B cell (primary cell): ENCODE measurements at regions not wholly inside any gene's neighbourhood (a gene's known extent, or its start where the extent isn't known, plus 50 kb on each side); places are given as distances from the start of the nearest gene placed in this dataset.

ENCODE experiments used
- ATAC-seq: fragments of 200-7000 bp; cut with Tn5 transposase; one replicate; pipeline ENCODE4 v1.10.0; 2021; ENCODE audit warnings: low read depth, mild to moderate bottlenecking, moderate number of reproducible peaks, moderate library complexity
- CTCF ChIA-PET: fragments of 350-600 bp; sonication (Branson Sonifier 250); formaldehyde crosslinking; loops from one replicate; lab custom pipeline; 2021; ENCODE audit warnings: antibody characterized with exemption, inconsistent platforms; lab: Charles Lee
- POLR2A ChIA-PET: fragments of 350-600 bp; sonication (Branson Sonifier 250); formaldehyde crosslinking; loops from one replicate; lab custom pipeline; 2021; ENCODE audit warnings: antibody characterized with exemption; lab: Charles Lee
- DNase-seq: peaks from one replicate; pipeline ENCODE4 v3.0.0; 2013
- H2AFZ ChIP-seq: 2 replicates; pipeline ENCODE4 v1.6.1; 2012; ENCODE audit warnings: mild to moderate bottlenecking, low read depth, low read length; ENCODE audit not compliant: insufficient read depth, poor library complexity, severe bottlenecking
- H3K27ac ChIP-seq, 2 donors: 1 replicate in 1 of 2; 2 replicates in 1 of 2; pipeline ENCODE4 v1.5.1; 2012 to 2013; ENCODE audit warnings: low read length in 2 of 2, mild to moderate bottlenecking in 2 of 2, moderate library complexity in 1 of 2
- H3K27me3 ChIP-seq, 4 experiments: fragments of 200-600 bp in 1 of 4; sonication (generic) in 1 of 4; replicated peaks in 1 of 4; 1 replicate in 2 of 4; 2 replicates in 2 of 4; pipeline versions ENCODE4 v1.6.1 to v1.7.0; 2013 to 2016; ENCODE audit warnings: low read length in 3 of 4, mild to moderate bottlenecking in 2 of 4, mixed read lengths in 1 of 4, moderate library complexity in 1 of 4; ENCODE audit not compliant: insufficient read depth in 4 of 4, control insufficient read depth in 3 of 4; ENCODE audit errors: control extremely low read depth in 1 of 4
- H3K36me3 ChIP-seq, 2 experiments: replicated peaks in 1 of 2; 1 replicate in 1 of 2; 2 replicates in 1 of 2; pipeline versions ENCODE4 v1.6.1 to v1.7.1; 2013; ENCODE audit warnings: low read length in 1 of 2; ENCODE audit not compliant: insufficient read depth in 2 of 2, control insufficient read depth in 1 of 2; ENCODE audit errors: control extremely low read depth in 1 of 2, extremely low read depth in 1 of 2
- H3K4me1 ChIP-seq, 2 donors: fragments of 200-600 bp in 1 of 2; sonication (generic) in 1 of 2; 1 replicate in 1 of 2; 2 replicates in 1 of 2; pipeline versions ENCODE4 v1.5.1 to v1.6.1; 2013 to 2017; ENCODE audit warnings: low read length in 2 of 2; ENCODE audit not compliant: control insufficient read depth in 2 of 2, insufficient read depth in 2 of 2
- H3K4me2 ChIP-seq: replicated peaks from 2 replicates; pipeline ENCODE3; 2012; ENCODE audit warnings: mild to moderate bottlenecking, low read depth, low read length; ENCODE audit not compliant: poor library complexity, severe bottlenecking
- H3K4me3 ChIP-seq, 5 experiments: fragments of 200-600 bp in 1 of 5; sonication (generic) in 1 of 5; 1 replicate in 3 of 5; 2 replicates in 2 of 5; pipeline versions ENCODE4 v1.5.1 to v1.7.0; 2011 to 2016; ENCODE audit warnings: low read length in 4 of 5, mild to moderate bottlenecking in 4 of 5, low read depth in 2 of 5, control low read depth in 1 of 5, moderate library complexity in 1 of 5; ENCODE audit not compliant: insufficient read depth in 1 of 5; ENCODE audit errors: control extremely low read depth in 1 of 5, extremely low read depth in 1 of 5
- H3K79me2 ChIP-seq: fragments of 200-600 bp; sonication (generic); one replicate; pipeline ENCODE4 v1.6.0; 2016; ENCODE audit warnings: low read length; ENCODE audit not compliant: control insufficient read depth, insufficient read depth
- H3K9ac ChIP-seq: fragments of 200-600 bp; sonication (generic); 2 replicates; pipeline ENCODE4 v1.6.1; 2017; ENCODE audit warnings: mild to moderate bottlenecking, low read length, moderate library complexity
- H3K9me3 ChIP-seq, 3 donors: one replicate each; pipeline versions ENCODE4 v1.6.1 to v1.7.1; 2013; ENCODE audit warnings: low read length in 2 of 3; ENCODE audit not compliant: control insufficient read depth in 2 of 3, insufficient read depth in 1 of 3; ENCODE audit errors: control extremely low read depth in 1 of 3
- H4K20me1 ChIP-seq: 2 replicates; pipeline ENCODE4 v1.6.0; 2012; ENCODE audit warnings: mild to moderate bottlenecking, low read length; ENCODE audit not compliant: insufficient read depth, control insufficient read depth, poor library complexity, severe bottlenecking
- H3K27ac Mint-ChIP-seq: one replicate; pipeline ENCODE4 v1.8.0; 2021; ENCODE audit warnings: mixed read lengths
- H3K27me3 Mint-ChIP-seq: one replicate; pipeline ENCODE4 v1.8.0; 2021; ENCODE audit warnings: mixed read lengths
- H3K4me1 Mint-ChIP-seq: one replicate; pipeline ENCODE4 v1.8.0; 2021; ENCODE audit warnings: mixed read lengths
- H3K4me3 Mint-ChIP-seq: one replicate; pipeline ENCODE4 v1.8.0; 2021; ENCODE audit warnings: mixed read lengths
- H3K9me3 Mint-ChIP-seq: one replicate; pipeline ENCODE4 v1.8.0; 2022; ENCODE audit warnings: mixed read lengths; ENCODE audit not compliant: insufficient read depth
- CTCF ChIP-seq: fragments of 200-600 bp; IDR thresholded peaks from one replicate; pipeline ENCODE4 v1.8.0; 2022; ENCODE audit warnings: antibody characterized with exemption, mild to moderate bottlenecking
- EZH2 ChIP-seq: IDR thresholded peaks from 2 replicates; pipeline ENCODE4 v1.6.1; 2012; ENCODE audit warnings: borderline replicate concordance, low read depth, mild to moderate bottlenecking, moderate library complexity, low read length; ENCODE audit not compliant: insufficient read depth, poor library complexity, severe bottlenecking
- WGBS: methylation state at CpG from one replicate; pipeline ENCODE4 v1.1.5; 2013; ENCODE audit warnings: missing lambda C conversion rate; ENCODE audit not compliant: insufficient coverage; 5-methylcytosine and 5-hydroxymethylcytosine counted together
- intact Hi-C: fragments of 100-400 bp; cut with micrococcal nuclease; formaldehyde crosslinking; loops from one replicate; pipeline ENCODE4 v1.10.0; 2022

GRCh38 chr1:114322734-114323133, 169.1 kb upstream of the SYT6 start:
- no peaks in the 10 kb centered on the region for H3K79me2 ChIP-seq
- no peak overlapping the region for H2AFZ ChIP-seq
- Mint-ChIP-seq H3K27me3 (no peaks in the 10 kb centered on the region), H3K4me1 (no peaks in the 10 kb centered on the region), H3K9me3 (no peaks in the 10 kb centered on the region), H3K27ac (no peak overlapping the region), H3K4me3 (no peak overlapping the region)
- intact Hi-C loops = no loop called here
- no peak overlapping the region for H3K4me2 ChIP-seq
- H3K27me3 ChIP-seq = no peaks in the 10 kb centered on the region
- ChIA-PET CTCF (no interaction called here), POLR2A (no interaction called here)
- DNase-seq (no peak), ATAC-seq (no peak)
- 83% methylated on average over 1 of the region's 2 CpGs for WGBS
- no peaks in the 10 kb centered on the region for H3K9me3 ChIP-seq
- TF ChIP-seq EZH2 (no peak), CTCF (no peak)
- no peaks in the 10 kb centered on the region for H4K20me1 ChIP-seq
- H3K27ac ChIP-seq = no peak overlapping the region
- no peak overlapping the region for H3K4me3 ChIP-seq
- no peaks in the 10 kb centered on the region for H3K4me1 ChIP-seq
- H3K36me3 ChIP-seq = no peaks in the 10 kb centered on the region
- H3K9ac ChIP-seq = no peak overlapping the region

DNA sequence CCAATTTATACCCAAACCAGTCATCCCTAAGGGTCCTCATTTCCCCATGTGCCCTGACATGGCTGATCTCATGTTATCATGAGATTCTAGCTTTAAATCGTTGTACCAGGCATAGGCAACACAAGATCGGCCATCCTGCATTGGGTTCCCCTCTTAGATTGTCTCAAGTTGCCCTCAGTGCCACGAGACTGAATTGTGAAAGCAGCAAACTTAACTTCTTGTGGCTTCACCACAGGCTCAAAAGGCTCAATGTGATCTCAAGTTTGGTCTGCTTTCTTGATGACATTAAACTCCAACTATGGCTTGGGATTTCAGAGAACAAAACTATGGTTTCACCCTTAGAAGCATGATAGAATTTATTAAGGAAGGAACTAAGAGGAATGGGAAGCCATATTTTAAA, 168.5 kb upstream of the SYT6 start:
- DNase-seq (no peak), ATAC-seq (no peak)
- Mint-ChIP-seq H3K4me1 (no peaks in the 10 kb centered on the region), H3K27ac (no peak overlapping the region), H3K4me3 (no peak overlapping the region), H3K9me3 (no peaks in the 10 kb centered on the region), H3K27me3 (no peaks in the 10 kb centered on the region)
- H4K20me1 ChIP-seq = no peaks in the 10 kb centered on the region
- ChIA-PET POLR2A (no interaction called here), CTCF (no interaction called here)
- 74% methylated on average over 3 of the region's 3 CpGs for WGBS
- H3K4me3 ChIP-seq = no peak overlapping the region
- H3K27me3 ChIP-seq = no peaks in the 10 kb centered on the region
- no peak overlapping the region for H3K4me2 ChIP-seq
- no peaks in the 10 kb centered on the region for H3K4me1 ChIP-seq
- H3K36me3 ChIP-seq = no peaks in the 10 kb centered on the region
- H3K9me3 ChIP-seq = no peaks in the 10 kb centered on the region
- H3K79me2 ChIP-seq = no peaks in the 10 kb centered on the region
- no peak overlapping the region for H3K27ac ChIP-seq
- intact Hi-C loops = no loop called here
- no peak overlapping the region for H2AFZ ChIP-seq
- TF ChIP-seq CTCF (no peak), EZH2 (no peak)
- H3K9ac ChIP-seq = no peak overlapping the region
